GM21529 (cell line): ENCODE measurements at regions not wholly inside any gene's neighbourhood (a gene's known extent, or its start where the extent isn't known, plus 50 kb on each side); places are given as distances from the start of the nearest gene placed in this dataset.

Experiments used
- ATAC-seq: cut with Tn5 transposase; IDR thresholded peaks from one replicate; pipeline ENCODE4 v1.9.1; 2021; ENCODE audit not compliant: unreplicated experiment

- no peak for ATAC-seq
These were observed 691.6 kb downstream of the NLGN4X start for GRCh38 chrX:5537098-5537497.

- no peak for ATAC-seq
These were observed 692.4 kb downstream of the NLGN4X start for GRCh38 chrX:5536261-5536660.

GRCh38 chrX:5528057-5528456, 700.6 kb downstream of the NLGN4X start:
- ATAC-seq = no peak

- no peak for ATAC-seq
These were observed 702.5 kb downstream of the NLGN4X start for GRCh38 chrX:5526191-5526590.

- no peak for ATAC-seq
These were observed 737.7 kb downstream of the NLGN4X start for GRCh38 chrX:5490786-5491563.

- no peak for ATAC-seq
These were observed 754.4 kb downstream of the NLGN4X start for GRCh38 chrX:5474282-5474681.

- no peak for ATAC-seq
These were observed 770.3 kb downstream of the NLGN4X start for GRCh38 chrX:5458300-5458842.

- no peak for ATAC-seq
These were observed 779.3 kb downstream of the NLGN4X start for GRCh38 chrX:5449323-5449722.

GRCh38 chrX:5431823-5432222, 796.8 kb downstream of the NLGN4X start:
- no peak for ATAC-seq

- ATAC-seq = no peak
These were observed 803.5 kb downstream of the NLGN4X start for GRCh38 chrX:5425119-5425518.

GRCh38 chrX:5417381-5417780, 811.3 kb downstream of the NLGN4X start:
- no peak for ATAC-seq

- ATAC-seq = no peak
These were observed 812.9 kb downstream of the NLGN4X start for GRCh38 chrX:5415738-5416137.

- no peak for ATAC-seq
These were observed 819.6 kb downstream of the NLGN4X start for GRCh38 chrX:5409106-5409505.

GRCh38 chrX:5402461-5402860, 826.2 kb downstream of the NLGN4X start:
- ATAC-seq = no peak

- ATAC-seq = no peak
These were observed 829.3 kb downstream of the NLGN4X start for GRCh38 chrX:5399403-5399802.

GRCh38 chrX:5397409-5397808, 831.3 kb downstream of the NLGN4X start:
- ATAC-seq = no peak

- no peak for ATAC-seq
These were observed 838.3 kb downstream of the NLGN4X start for GRCh38 chrX:5390376-5390775.

- no peak for ATAC-seq
These were observed 840.6 kb downstream of the NLGN4X start for GRCh38 chrX:5388087-5388486.

GRCh38 chrX:5380426-5380825, 848.2 kb downstream of the NLGN4X start:
- ATAC-seq = no peak

- no peak for ATAC-seq
These were observed 886.8 kb downstream of the NLGN4X start for GRCh38 chrX:5341902-5342301.

GRCh38 chrX:5337160-5337559, 891.5 kb downstream of the NLGN4X start:
- no peak for ATAC-seq

GRCh38 chrX:5324546-5324945, 904.1 kb downstream of the NLGN4X start:
- ATAC-seq = no peak

- no peak for ATAC-seq
These were observed 914.5 kb downstream of the NLGN4X start for GRCh38 chrX:5314148-5314547.
